GM06990 (cell line): ENCODE measurements at regions not wholly inside any gene's neighbourhood (a gene's known extent, or its start where the extent isn't known, plus 50 kb on each side); places are given as distances from the start of the nearest gene placed in this dataset.

ENCODE experiments used
- DNase-seq: peaks from one replicate; pipeline ENCODE4 v3.0.0-alpha.2; 2011; ENCODE audit not compliant: insufficient read length; ENCODE audit errors: extremely low read depth
- H3K27me3 ChIP-seq: replicated peaks from 2 replicates; pipeline ENCODE4 v1.6.0; 2011; ENCODE audit warnings: low read length; ENCODE audit not compliant: control insufficient read depth, insufficient read depth
- H3K36me3 ChIP-seq: 2 replicates; pipeline ENCODE4 v1.5.1; 2011; ENCODE audit warnings: low read length; ENCODE audit not compliant: control insufficient read depth, insufficient read depth
- H3K4me3 ChIP-seq: replicated peaks from 2 replicates; pipeline ENCODE4 v1.5.1; 2011; ENCODE audit warnings: low read depth, mild to moderate bottlenecking, control low read depth, low read length
- CTCF ChIP-seq: IDR thresholded peaks from 2 replicates; pipeline ENCODE4 v1.5.1; 2011; ENCODE audit warnings: low read length, control low read depth, mild to moderate bottlenecking, inconsistent platforms; ENCODE audit not compliant: insufficient read depth, poor library complexity, severe bottlenecking

- Histone ChIP-seq H3K36me3 (no peaks in the 10 kb centered on the region), H3K27me3 (no peaks in the 10 kb centered on the region), H3K4me3 (no peak overlapping the region)
- DNase-seq = no peak
- no peak for TF ChIP-seq CTCF
Measured at GRCh38 chr4:112927544-112927943, 121.9 kb upstream of the ANK2 start.

- TF ChIP-seq CTCF = no peak
- DNase-seq = no peak
- H3K27me3 ChIP-seq = no peaks in the 10 kb centered on the region
Measured at GRCh38 chr4:112931001-112931400, 118.5 kb upstream of the ANK2 start.

GRCh38 chr4:112933790-112934189 is 115.7 kb upstream of the ANK2 start:
- Histone ChIP-seq H3K4me3 (no peak overlapping the region), H3K36me3 (no peaks in the 10 kb centered on the region), H3K27me3 (no peaks in the 10 kb centered on the region)
- TF ChIP-seq CTCF = no peak
- no peak for DNase-seq

More at GRCh38 chr4:112931001-112931400, 118.5 kb upstream of the ANK2 start:
- Histone ChIP-seq H3K36me3 (no peaks in the 10 kb centered on the region), H3K4me3 (no peak overlapping the region)

GRCh38 chr4:112938461-112939058 is 110.9 kb upstream of the ANK2 start:
- TF ChIP-seq CTCF = peak; percentile 60
- DNase-seq = peak; percentile 37

GRCh38 chr4:112939901-112940300 is 109.6 kb upstream of the ANK2 start:
- TF ChIP-seq CTCF = no peak
- H3K27me3 ChIP-seq = no peaks in the 10 kb centered on the region
- DNase-seq = no peak
- no peaks in the 10 kb centered on the region for H3K36me3 ChIP-seq
- no peak overlapping the region for H3K4me3 ChIP-seq

More at GRCh38 chr4:112938461-112939058, 110.9 kb upstream of the ANK2 start:
- Histone ChIP-seq H3K27me3 (no peaks in the 10 kb centered on the region), H3K4me3 (no peak overlapping the region), H3K36me3 (no peaks in the 10 kb centered on the region)

GRCh38 chr4:112940336-112940735 is 109.1 kb upstream of the ANK2 start:
- no peak overlapping the region for H3K4me3 ChIP-seq
- no peak for DNase-seq
- no peaks in the 10 kb centered on the region for H3K27me3 ChIP-seq
- no peak for TF ChIP-seq CTCF
- no peaks in the 10 kb centered on the region for H3K36me3 ChIP-seq
